T-cell (primary cell): ENCODE measurements at regions not wholly inside any gene's neighbourhood (a gene's known extent, or its start where the extent isn't known, plus 50 kb on each side); places are given as distances from the start of the nearest gene placed in this dataset.

Source experiments
- ATAC-seq, 4 experiments: fragments of 200-7000 bp in 3 of 4; fragments of 150-1000 bp in 1 of 4; cut with Tn5 transposase; replicated peaks in 1 of 4; 1 replicate in 3 of 4; 2 replicates in 1 of 4; pipeline ENCODE4 v1.10.0; 2021; ENCODE audit warnings: moderate library complexity in 3 of 4, mild to moderate bottlenecking in 2 of 4, moderate number of reproducible peaks in 1 of 4
- CTCF ChIA-PET, 2 donors: fragments of 300-600 bp; sonication (Branson Sonifier 250); formaldehyde crosslinking; loops; one replicate each; lab custom pipeline; 2022; ENCODE audit warnings: antibody characterized with exemption in 2 of 2; lab: Charles Lee
- POLR2A ChIA-PET, 2 donors: fragments of 300-600 bp; sonication (Branson Sonifier 250); formaldehyde crosslinking; loops; one replicate each; lab custom pipeline; 2022; ENCODE audit warnings: antibody characterized with exemption in 2 of 2; lab: Charles Lee
- DNase-seq, 35 experiments: peaks; one replicate each; pipeline versions ENCODE4 v3.0.0 to v3.0.0-alpha.2; 2013 to 2023
- H3K27ac ChIP-seq: one replicate; pipeline ENCODE4 v1.5.1; 2013; ENCODE audit warnings: low read length
- H3K27me3 ChIP-seq, 2 experiments: replicated peaks in 1 of 2; 1 replicate in 1 of 2; 2 replicates in 1 of 2; pipeline versions ENCODE4 v1.6.1 to v1.7.0; 2013; ENCODE audit warnings: low read length in 1 of 2, mixed read lengths in 1 of 2; ENCODE audit not compliant: control insufficient read depth in 2 of 2, insufficient read depth in 2 of 2; ENCODE audit errors: extremely low read depth in 1 of 2
- H3K36me3 ChIP-seq, 2 donors: 1 replicate in 1 of 2; 2 replicates in 1 of 2; pipeline versions ENCODE4 v1.6.1 to v1.7.0; 2013; ENCODE audit warnings: low read length in 1 of 2; ENCODE audit not compliant: control insufficient read depth in 2 of 2, insufficient read depth in 1 of 2; ENCODE audit errors: extremely low read depth in 1 of 2
- H3K4me1 ChIP-seq, 2 experiments: 1 replicate in 1 of 2; 2 replicates in 1 of 2; pipeline versions ENCODE4 v1.6.1 to v1.7.0; 2013; ENCODE audit warnings: low read length in 2 of 2, mixed read lengths in 1 of 2; ENCODE audit not compliant: insufficient read depth in 2 of 2, control insufficient read depth in 1 of 2; ENCODE audit errors: extremely low read depth in 1 of 2
- H3K4me3 ChIP-seq, 2 donors: 1 replicate in 1 of 2; 2 replicates in 1 of 2; pipeline versions ENCODE4 v1.5.1 to v1.7.0; 2013; ENCODE audit warnings: mild to moderate bottlenecking in 2 of 2, low read length in 1 of 2, moderate library complexity in 1 of 2; ENCODE audit not compliant: control insufficient read depth in 1 of 2; ENCODE audit errors: extremely low read depth in 1 of 2
- H3K9me3 ChIP-seq: 2 replicates; pipeline ENCODE4 v1.7.0; 2013
- H3K27ac Mint-ChIP-seq, 2 donors: one replicate each; pipeline ENCODE4 v1.8.0; 2020 to 2021; ENCODE audit warnings: mild to moderate bottlenecking in 2 of 2, mixed read lengths in 2 of 2
- H3K27me3 Mint-ChIP-seq, 2 donors: one replicate each; pipeline ENCODE4 v1.8.0; 2021 to 2022; ENCODE audit warnings: mixed read lengths in 2 of 2
- H3K36me3 Mint-ChIP-seq: one replicate; pipeline ENCODE4 v1.8.0; 2021; ENCODE audit warnings: mixed read lengths
- H3K4me1 Mint-ChIP-seq, 3 donors: one replicate each; pipeline ENCODE4 v1.8.0; 2020 to 2022; ENCODE audit warnings: mixed read lengths in 3 of 3, mild to moderate bottlenecking in 1 of 3
- H3K4me3 Mint-ChIP-seq, 3 donors: one replicate each; pipeline ENCODE4 v1.8.0; 2020 to 2022; ENCODE audit warnings: mild to moderate bottlenecking in 3 of 3, mixed read lengths in 3 of 3, moderate library complexity in 3 of 3
- H3K9me3 Mint-ChIP-seq, 3 donors: one replicate each; pipeline ENCODE4 v1.8.0; 2020 to 2022; ENCODE audit warnings: mixed read lengths in 3 of 3
- WGBS: methylation state at CpG from one replicate; pipeline ENCODE4 v1.1.5; 2013; ENCODE audit warnings: missing lambda C conversion rate; ENCODE audit not compliant: insufficient coverage; 5-methylcytosine and 5-hydroxymethylcytosine counted together

DNA sequence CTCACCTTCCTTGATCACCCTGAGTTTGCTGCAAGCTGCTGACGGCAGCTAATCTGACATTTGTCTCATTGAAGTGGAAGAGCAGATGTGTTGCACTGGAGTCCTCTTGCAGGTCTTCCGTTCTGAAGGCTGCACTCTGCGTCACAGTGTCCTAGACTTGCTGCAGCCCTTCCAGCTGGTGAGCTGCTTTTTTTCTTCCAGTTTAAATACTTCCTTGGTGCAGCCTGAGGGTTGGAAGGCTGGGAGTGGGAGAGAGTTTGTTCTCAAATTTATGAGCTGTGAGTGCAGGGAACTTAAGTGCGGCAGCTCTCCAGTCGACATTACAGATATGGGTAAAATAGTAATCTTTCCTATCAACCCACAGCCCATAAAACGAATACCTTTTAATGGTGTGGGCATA, 303.6 kb upstream of the FAT1 start:
- Histone ChIP-seq H3K4me1 (no peaks in the 10 kb centered on the region), H3K9me3 (no peaks in the 10 kb centered on the region), H3K27ac (no peak overlapping the region), H3K36me3 (no peaks in the 10 kb centered on the region), H3K4me3 (no peak overlapping the region), H3K27me3 (no peaks in the 10 kb centered on the region)
- Mint-ChIP-seq H3K4me1 (no peaks in the 10 kb centered on the region), H3K36me3 (no peaks in the 10 kb centered on the region), H3K27me3 (no peaks in the 10 kb centered on the region), H3K4me3 (no peak overlapping the region), H3K27ac (no peak overlapping the region), H3K9me3 (peaks cover 16 to 24% (median 19%) of the 10 kb centered on the region in 3 donors)
- WGBS = 88% methylated on average over 3 of the region's 6 CpGs
- DNase-seq (no peak), ATAC-seq (no peak)
- POLR2A ChIA-PET = interaction anchor here in 1 of 2 donors (0.6 kb wide), 1 partner anchor 33 kb away, joined by 3 read pairs; no protein-coding TSS in a partner anchor
- CTCF ChIA-PET = no interaction called here

DNA sequence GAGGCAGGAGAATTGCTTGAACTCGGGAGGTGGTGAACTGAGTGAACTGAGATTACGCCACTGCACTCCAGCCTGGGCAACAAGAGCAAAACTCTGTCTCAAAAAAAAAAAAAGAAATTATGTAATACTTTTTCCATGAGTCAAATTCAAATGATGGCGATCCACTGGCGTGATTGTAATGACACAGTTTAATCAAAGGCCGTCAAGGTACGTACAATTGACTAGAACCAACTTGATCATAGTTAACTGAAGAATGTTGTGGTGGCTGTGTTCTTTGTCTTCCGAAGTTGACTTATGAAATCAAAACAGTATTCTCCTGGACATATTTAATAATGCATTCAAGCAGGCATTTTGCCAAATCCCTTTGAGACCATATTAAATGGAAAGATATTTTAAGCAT, 318.6 kb upstream of the FAT1 start:
- Histone ChIP-seq H3K36me3 (no peaks in the 10 kb centered on the region), H3K4me3 (no peak overlapping the region), H3K27ac (no peak overlapping the region), H3K4me1 (no peaks in the 10 kb centered on the region), H3K27me3 (no peaks in the 10 kb centered on the region), H3K9me3 (no peaks in the 10 kb centered on the region)
- no peak for ATAC-seq
- 80% methylated on average over 1 of the region's 7 CpGs for WGBS
- Mint-ChIP-seq H3K4me1 (no peaks in the 10 kb centered on the region), H3K9me3 (peaks cover 9 to 15% (median 10%) of the 10 kb centered on the region in 3 donors), H3K4me3 (no peak overlapping the region), H3K27ac (no peak overlapping the region), H3K36me3 (no peaks in the 10 kb centered on the region), H3K27me3 (no peaks in the 10 kb centered on the region)
- POLR2A ChIA-PET = no interaction called here
- CTCF ChIA-PET = no interaction called here
- DNase-seq = no peak

DNA sequence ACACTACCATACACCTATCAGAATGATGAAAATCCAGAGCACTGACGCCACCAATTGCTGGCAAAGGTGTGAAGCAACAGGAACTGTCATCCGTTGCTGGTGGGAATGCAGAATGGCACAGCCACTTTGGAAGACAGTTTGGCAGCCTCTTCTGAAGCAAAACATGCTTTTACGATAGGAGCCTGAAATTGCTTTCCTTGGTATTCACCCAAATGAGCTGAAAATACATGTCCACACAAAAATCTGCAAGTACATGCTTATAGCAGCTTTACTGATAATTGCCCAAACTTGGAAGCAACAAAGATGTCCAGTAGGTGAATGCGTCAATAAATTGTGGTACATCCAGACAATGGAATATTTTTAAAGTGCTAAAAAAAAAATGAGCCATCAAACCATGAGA, 322.8 kb upstream of the FAT1 start:
- POLR2A ChIA-PET = no interaction called here
- Histone ChIP-seq H3K36me3 (no peaks in the 10 kb centered on the region), H3K4me3 (no peak overlapping the region), H3K9me3 (peaks cover 2% of the 10 kb centered on the region), H3K27me3 (no peaks in the 10 kb centered on the region), H3K27ac (no peak overlapping the region), H3K4me1 (no peaks in the 10 kb centered on the region)
- Mint-ChIP-seq H3K27me3 (no peaks in the 10 kb centered on the region), H3K9me3 (peaks cover 8 to 11% (median 11%) of the 10 kb centered on the region in 3 donors), H3K36me3 (no peaks in the 10 kb centered on the region), H3K4me3 (no peak overlapping the region), H3K27ac (no peak overlapping the region), H3K4me1 (no peaks in the 10 kb centered on the region)
- CTCF ChIA-PET = no interaction called here
- DNase-seq = no peak
- WGBS = 70% methylated on average over 2 of the region's 4 CpGs
- no peak for ATAC-seq

DNA sequence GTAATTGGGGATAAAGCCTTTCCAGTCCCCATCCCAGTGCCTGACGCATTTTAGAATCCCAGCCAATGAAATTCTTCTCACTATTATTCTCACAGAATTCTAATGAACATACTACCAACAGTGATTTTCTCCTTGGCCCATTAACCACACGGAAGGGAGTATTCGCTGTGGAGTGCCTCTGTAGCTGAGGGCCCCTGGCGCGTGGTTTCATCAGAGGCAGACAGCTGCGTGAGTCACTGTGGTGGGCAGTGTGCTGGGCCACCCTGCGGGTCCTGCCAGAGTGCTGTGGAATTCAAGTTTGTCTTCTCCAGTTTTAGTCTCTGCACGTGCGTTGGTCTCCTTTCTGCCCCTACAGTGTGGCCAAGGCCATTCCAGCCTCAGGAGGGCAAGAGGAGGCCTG, 335.4 kb upstream of the FAT1 start:
- Histone ChIP-seq H3K36me3 (no peaks in the 10 kb centered on the region), H3K27ac (no peak overlapping the region), H3K27me3 (no peaks in the 10 kb centered on the region), H3K4me3 (no peak overlapping the region), H3K9me3 (no peaks in the 10 kb centered on the region), H3K4me1 (no peaks in the 10 kb centered on the region)
- ChIA-PET CTCF (no interaction called here), POLR2A (no interaction called here)
- Mint-ChIP-seq H3K4me1 (no peaks in the 10 kb centered on the region), H3K27me3 (no peaks in the 10 kb centered on the region), H3K9me3 (peaks cover 4 to 8% (median 8%) of the 10 kb centered on the region in 3 donors), H3K36me3 (no peaks in the 10 kb centered on the region), H3K27ac (no peak overlapping the region), H3K4me3 (no peak overlapping the region)
- no peak for DNase-seq
- no peak for ATAC-seq
- 93% methylated on average over 8 of the region's 9 CpGs for WGBS

DNA sequence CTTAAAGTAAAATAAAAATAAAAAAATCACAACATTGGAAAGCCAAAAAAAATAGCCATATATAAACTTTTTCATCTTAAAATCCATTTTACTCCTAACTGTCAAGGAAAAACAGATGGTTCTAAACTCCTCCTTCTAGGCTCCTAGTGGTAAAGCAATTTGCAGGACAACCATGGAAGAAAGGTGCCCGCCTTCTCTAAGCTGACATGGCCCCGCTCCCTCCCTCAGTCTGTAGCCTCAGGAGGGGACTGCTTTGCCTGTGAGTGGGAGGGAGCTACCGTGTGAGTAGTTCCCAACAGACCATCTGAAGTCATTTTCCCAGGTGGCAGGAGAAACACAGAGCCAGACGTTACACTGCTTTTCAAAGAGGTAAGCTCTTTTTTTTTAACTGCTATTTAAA, 336.2 kb upstream of the FAT1 start:
- no peak overlapping the region for H3K4me3 Mint-ChIP-seq
- POLR2A ChIA-PET = no interaction called here

DNA sequence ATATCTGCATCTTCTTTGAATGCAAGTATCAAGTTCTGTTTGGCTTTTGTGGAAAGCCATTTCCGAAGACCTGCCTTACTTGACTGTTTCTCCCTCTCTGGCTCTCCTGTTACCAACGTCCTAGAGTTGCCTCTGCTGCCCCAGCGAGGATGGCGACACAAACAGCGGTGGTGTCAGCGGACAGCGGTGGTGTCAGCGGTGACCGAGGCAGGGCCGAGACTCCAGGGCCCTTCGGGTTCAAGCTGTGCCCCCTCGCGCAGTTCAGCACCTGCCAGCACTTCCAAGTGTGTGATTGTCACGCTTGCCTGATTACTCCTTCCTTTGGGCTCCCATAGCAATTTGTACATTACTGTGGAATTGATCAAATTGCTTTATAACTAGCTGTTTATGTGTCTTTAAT, 336.9 kb upstream of the FAT1 start:
- ChIA-PET CTCF (no interaction called here), POLR2A (no interaction called here)
- H3K4me1 ChIP-seq = no peaks in the 10 kb centered on the region
- no peaks in the 10 kb centered on the region for H3K27me3 ChIP-seq
- ATAC-seq (no peak), DNase-seq (no peak)
- H3K36me3 ChIP-seq = no peaks in the 10 kb centered on the region
- H3K9me3 Mint-ChIP-seq = peaks cover 4 to 11% (median 8%) of the 10 kb centered on the region in 3 donors
- H3K4me3 ChIP-seq = no peak overlapping the region
- no peaks in the 10 kb centered on the region for H3K27me3 Mint-ChIP-seq
- 82% methylated on average over 14 of the region's 14 CpGs for WGBS
- no peak overlapping the region for H3K4me3 Mint-ChIP-seq
- no peak overlapping the region for H3K27ac Mint-ChIP-seq
- no peaks in the 10 kb centered on the region for H3K4me1 Mint-ChIP-seq
- no peak overlapping the region for H3K27ac ChIP-seq
- no peaks in the 10 kb centered on the region for H3K36me3 Mint-ChIP-seq
- no peaks in the 10 kb centered on the region for H3K9me3 ChIP-seq

More for the DNA sequence above, 336.2 kb upstream of the FAT1 start:
- Histone ChIP-seq H3K27me3 (no peaks in the 10 kb centered on the region), H3K9me3 (no peaks in the 10 kb centered on the region), H3K4me3 (no peak overlapping the region), H3K4me1 (no peaks in the 10 kb centered on the region), H3K36me3 (no peaks in the 10 kb centered on the region), H3K27ac (no peak overlapping the region)
- no peaks in the 10 kb centered on the region for H3K36me3 Mint-ChIP-seq
- CTCF ChIA-PET = no interaction called here
- H3K4me1 Mint-ChIP-seq = no peaks in the 10 kb centered on the region
- H3K27ac Mint-ChIP-seq = no peak overlapping the region
- no peak for DNase-seq
- peaks cover 4 to 8% (median 8%) of the 10 kb centered on the region in 3 donors for H3K9me3 Mint-ChIP-seq
- H3K27me3 Mint-ChIP-seq = no peaks in the 10 kb centered on the region
- no peak for ATAC-seq
- WGBS = no CpG with 5 or more reads among the region's 4 CpGs

DNA sequence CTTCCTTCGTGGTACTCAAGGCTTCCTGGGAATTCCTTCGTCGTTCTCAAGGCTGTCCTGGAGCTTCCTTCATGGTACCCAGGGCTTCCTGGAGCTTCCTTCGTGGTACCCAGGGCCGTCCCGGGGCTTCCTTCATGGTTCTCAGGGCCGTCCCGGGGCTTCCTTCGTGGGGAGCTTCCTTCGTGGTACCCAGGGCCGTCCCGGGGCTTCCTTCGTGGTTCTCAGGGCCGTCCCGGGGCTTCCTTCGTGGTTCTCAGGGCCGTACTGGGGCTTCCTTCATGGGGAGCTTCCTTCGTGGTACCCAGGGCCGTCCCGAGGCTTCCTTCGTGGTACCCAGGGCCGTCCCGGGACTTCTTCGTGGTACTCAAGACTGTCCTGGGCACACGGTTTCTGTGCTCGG, 339.6 kb upstream of the FAT1 start:
- no peaks in the 10 kb centered on the region for H3K36me3 ChIP-seq
- no peak overlapping the region for H3K27ac ChIP-seq
- H3K9me3 Mint-ChIP-seq = peaks cover 4 to 16% (median 8%) of the 10 kb centered on the region in 3 donors
- no peak overlapping the region for H3K27ac Mint-ChIP-seq
- H3K4me3 Mint-ChIP-seq = no peak overlapping the region
- POLR2A ChIA-PET = no interaction called here
- no peaks in the 10 kb centered on the region for H3K27me3 ChIP-seq
- no peak overlapping the region for H3K4me3 ChIP-seq
- DNase-seq (no peak), ATAC-seq (no peak)
- no peaks in the 10 kb centered on the region for H3K4me1 ChIP-seq
- CTCF ChIA-PET = interaction anchor here in 1 of 2 donors (0.6 kb wide), 1 partner anchor 25 kb away, joined by 5 read pairs; no protein-coding TSS in a partner anchor
- H3K36me3 Mint-ChIP-seq = no peaks in the 10 kb centered on the region
- H3K27me3 Mint-ChIP-seq = no peaks in the 10 kb centered on the region
- 72% methylated on average over 26 of the region's 26 CpGs for WGBS
- no peaks in the 10 kb centered on the region for H3K9me3 ChIP-seq
- no peaks in the 10 kb centered on the region for H3K4me1 Mint-ChIP-seq
